ENCODE measurements at regions not wholly inside any gene's neighbourhood (a gene's known extent, or its start where the extent isn't known, plus 50 kb on each side); places are given as distances from the start of the nearest gene placed in this dataset.

GRCh38 chr11:109796253-109796652 is 296.9 kb upstream of the ZC3H12C start:
- TF ChIP-seq CTCF (IDR thresholded peaks at IDR 0.05) (no peak), POLR2A (IDR thresholded peaks at IDR 0.05) (no peak)
